SK-N-SH treated with all-trans-retinoic acid at 6 μM for 48 hours (cell line): ENCODE measurements at regions not wholly inside any gene's neighbourhood (a gene's known extent, or its start where the extent isn't known, plus 50 kb on each side); places are given as distances from the start of the nearest gene placed in this dataset.

Experiments
- ARNTL ChIP-seq: fragments of 450-650 bp; formaldehyde crosslinking; IDR thresholded peaks from 2 replicates; pipeline ENCODE4 v1.5.0; 2020; ENCODE audit warnings: low read depth, mild to moderate bottlenecking, moderate library complexity, borderline replicate concordance
- CSDC2 ChIP-seq: fragments of 250-450 bp; sonication (Bioruptor Pico); IDR thresholded peaks from 2 replicates; pipeline ENCODE4 v1.5.0; 2020; ENCODE audit warnings: mild to moderate bottlenecking, moderate library complexity
- ESRRG ChIP-seq: fragments of 250-450 bp; sonication (Bioruptor Pico); IDR thresholded peaks from 2 replicates; pipeline ENCODE4 v1.6.1; 2021; ENCODE audit warnings: mild to moderate bottlenecking
- PPARA ChIP-seq: fragments of 250-450 bp; sonication (Bioruptor Pico); IDR thresholded peaks from 2 replicates; pipeline ENCODE4 v1.5.0; 2020; ENCODE audit warnings: mild to moderate bottlenecking, borderline replicate concordance
- RARB ChIP-seq: fragments of 250-450 bp; sonication (Bioruptor Pico); IDR thresholded peaks from 2 replicates; pipeline ENCODE4 v1.8.0; 2021; ENCODE audit warnings: mild to moderate bottlenecking, moderate library complexity
- SNAI2 ChIP-seq: fragments of 250-450 bp; sonication (Bioruptor Pico); IDR thresholded peaks from 2 replicates; pipeline ENCODE4 v1.5.0; 2020; ENCODE audit warnings: mild to moderate bottlenecking, moderate library complexity
- TOX ChIP-seq: fragments of 250-450 bp; sonication (Bioruptor Pico); IDR thresholded peaks from 2 replicates; pipeline ENCODE4 v1.8.0; 2021; ENCODE audit warnings: mild to moderate bottlenecking, moderate library complexity, borderline replicate concordance
- ZFP3 ChIP-seq: fragments of 250-450 bp; sonication (Bioruptor Pico); IDR thresholded peaks from 2 replicates; pipeline ENCODE4 v1.5.0; 2020; ENCODE audit warnings: mild to moderate bottlenecking, moderate library complexity
- ZFP30 ChIP-seq: fragments of 450-650 bp; formaldehyde crosslinking; IDR thresholded peaks from 2 replicates; pipeline ENCODE4 v1.5.0; 2022; ENCODE audit warnings: mild to moderate bottlenecking, moderate library complexity
- ZNF565 ChIP-seq: fragments of 450-650 bp; formaldehyde crosslinking; conservative IDR thresholded peaks from 2 replicates; pipeline ENCODE4 v1.5.0; 2020; ENCODE audit warnings: low read depth, mild to moderate bottlenecking, moderate library complexity
- ZNF8 ChIP-seq: fragments of 450-650 bp; formaldehyde crosslinking; IDR thresholded peaks from 2 replicates; pipeline ENCODE4 v1.5.0; 2020; ENCODE audit warnings: mild to moderate bottlenecking, moderate library complexity
- TF ChIP-seq, protein P1 (sequence below): fragments of 250-450 bp; sonication (Bioruptor Pico); IDR thresholded peaks from 2 replicates; pipeline ENCODE4 v1.5.1; 2021; ENCODE audit warnings: mild to moderate bottlenecking, moderate library complexity
- TF ChIP-seq, protein P2 (sequence below): fragments of 250-450 bp; sonication (Bioruptor Pico); IDR thresholded peaks from 2 replicates; pipeline ENCODE4 v1.5.1; 2020; ENCODE audit warnings: low read depth, mild to moderate bottlenecking, moderate library complexity
- TF ChIP-seq, protein P3 (sequence below): fragments of 250-450 bp; sonication (Bioruptor Pico); IDR thresholded peaks from 2 replicates; pipeline ENCODE4 v1.8.0; 2020; ENCODE audit warnings: mild to moderate bottlenecking, moderate library complexity, borderline replicate concordance

DNA sequence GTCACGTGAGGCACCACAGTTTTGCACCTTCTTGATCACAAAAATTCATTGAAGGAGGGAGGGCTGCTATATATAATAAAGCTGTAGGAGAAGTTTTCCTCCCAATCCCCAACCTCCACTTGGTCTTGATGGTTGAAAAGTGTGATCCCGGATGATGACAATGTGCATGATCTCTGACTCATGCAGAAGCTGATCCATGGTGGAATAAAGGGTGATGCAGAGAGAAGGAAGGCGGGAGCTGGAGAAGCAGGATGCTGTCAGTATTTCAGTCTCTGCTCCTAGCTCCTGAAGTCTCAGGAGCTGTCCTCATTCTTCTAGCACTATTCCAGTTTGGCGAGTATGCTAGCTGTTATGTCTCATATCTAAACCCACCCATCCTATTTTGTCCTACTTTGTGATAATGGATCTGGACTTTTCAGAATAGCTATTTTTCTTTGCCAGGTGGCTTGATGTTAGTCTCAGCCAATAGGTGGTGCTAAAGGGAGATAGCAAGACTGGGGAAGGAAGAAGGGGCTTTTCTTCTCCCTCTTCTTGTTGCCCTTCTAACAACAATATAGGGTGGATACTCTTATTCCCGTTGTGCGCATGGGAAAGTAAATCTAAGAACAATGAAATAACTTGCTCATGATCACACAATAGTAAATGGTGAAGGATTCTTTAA lies 65.6 kb upstream of the HTR2A start:
- TF ChIP-seq, protein P1, sequence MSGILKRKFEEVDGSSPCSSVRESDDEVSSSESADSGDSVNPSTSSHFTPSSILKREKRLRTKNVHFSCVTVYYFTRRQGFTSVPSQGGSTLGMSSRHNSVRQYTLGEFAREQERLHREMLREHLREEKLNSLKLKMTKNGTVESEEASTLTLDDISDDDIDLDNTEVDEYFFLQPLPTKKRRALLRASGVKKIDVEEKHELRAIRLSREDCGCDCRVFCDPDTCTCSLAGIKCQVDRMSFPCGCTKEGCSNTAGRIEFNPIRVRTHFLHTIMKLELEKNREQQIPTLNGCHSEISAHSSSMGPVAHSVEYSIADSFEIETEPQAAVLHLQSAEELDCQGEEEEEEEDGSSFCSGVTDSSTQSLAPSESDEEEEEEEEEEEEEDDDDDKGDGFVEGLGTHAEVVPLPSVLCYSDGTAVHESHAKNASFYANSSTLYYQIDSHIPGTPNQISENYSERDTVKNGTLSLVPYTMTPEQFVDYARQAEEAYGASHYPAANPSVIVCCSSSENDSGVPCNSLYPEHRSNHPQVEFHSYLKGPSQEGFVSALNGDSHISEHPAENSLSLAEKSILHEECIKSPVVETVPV: no peak
- TF ChIP-seq ESRRG (no peak), ZFP3 (CRISPR knock-in tag) (no peak), ZNF565 (CRISPR knock-in tag) (no peak), RARB (CRISPR knock-in tag) (no peak), ZFP30 (no peak), CSDC2 (CRISPR knock-in tag) (no peak), ZNF8 (CRISPR knock-in tag) (no peak), ARNTL (CRISPR knock-in tag) (no peak), TOX (CRISPR knock-in tag) (no peak), SNAI2 (CRISPR knock-in tag) (no peak), PPARA (CRISPR knock-in tag) (no peak)
- TF ChIP-seq, protein P2, sequence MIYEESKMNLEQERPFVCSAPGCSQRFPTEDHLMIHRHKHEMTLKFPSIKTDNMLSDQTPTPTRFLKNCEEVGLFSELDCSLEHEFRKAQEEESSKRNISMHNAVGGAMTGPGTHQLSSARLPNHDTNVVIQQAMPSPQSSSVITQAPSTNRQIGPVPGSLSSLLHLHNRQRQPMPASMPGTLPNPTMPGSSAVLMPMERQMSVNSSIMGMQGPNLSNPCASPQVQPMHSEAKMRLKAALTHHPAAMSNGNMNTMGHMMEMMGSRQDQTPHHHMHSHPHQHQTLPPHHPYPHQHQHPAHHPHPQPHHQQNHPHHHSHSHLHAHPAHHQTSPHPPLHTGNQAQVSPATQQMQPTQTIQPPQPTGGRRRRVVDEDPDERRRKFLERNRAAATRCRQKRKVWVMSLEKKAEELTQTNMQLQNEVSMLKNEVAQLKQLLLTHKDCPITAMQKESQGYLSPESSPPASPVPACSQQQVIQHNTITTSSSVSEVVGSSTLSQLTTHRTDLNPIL (CRISPR knock-in tag): no peak
- TF ChIP-seq, protein P3, sequence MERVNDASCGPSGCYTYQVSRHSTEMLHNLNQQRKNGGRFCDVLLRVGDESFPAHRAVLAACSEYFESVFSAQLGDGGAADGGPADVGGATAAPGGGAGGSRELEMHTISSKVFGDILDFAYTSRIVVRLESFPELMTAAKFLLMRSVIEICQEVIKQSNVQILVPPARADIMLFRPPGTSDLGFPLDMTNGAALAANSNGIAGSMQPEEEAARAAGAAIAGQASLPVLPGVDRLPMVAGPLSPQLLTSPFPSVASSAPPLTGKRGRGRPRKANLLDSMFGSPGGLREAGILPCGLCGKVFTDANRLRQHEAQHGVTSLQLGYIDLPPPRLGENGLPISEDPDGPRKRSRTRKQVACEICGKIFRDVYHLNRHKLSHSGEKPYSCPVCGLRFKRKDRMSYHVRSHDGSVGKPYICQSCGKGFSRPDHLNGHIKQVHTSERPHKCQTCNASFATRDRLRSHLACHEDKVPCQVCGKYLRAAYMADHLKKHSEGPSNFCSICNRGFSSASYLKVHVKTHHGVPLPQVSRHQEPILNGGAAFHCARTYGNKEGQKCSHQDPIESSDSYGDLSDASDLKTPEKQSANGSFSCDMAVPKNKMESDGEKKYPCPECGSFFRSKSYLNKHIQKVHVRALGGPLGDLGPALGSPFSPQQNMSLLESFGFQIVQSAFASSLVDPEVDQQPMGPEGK: no peak
